Endothelial cell of umbilical vein (primary cell): ENCODE measurements at regions not wholly inside any gene's neighbourhood (a gene's known extent, or its start where the extent isn't known, plus 50 kb on each side); places are given as distances from the start of the nearest gene placed in this dataset.

Source experiments
- BruUV-seq: library from RNA; stranded (reverse); fragments of 400-500 nt; replicated peaks from 2 replicates; lab custom pipeline; 2021; lab: Mats Ljungman, UMichigan
- CTCF ChIA-PET: fragments of 300-600, 350-600 bp; sonication (Branson Sonifier 250); formaldehyde crosslinking; loops from one replicate; lab custom pipeline; 2021; ENCODE audit warnings: antibody characterized with exemption, inconsistent platforms; lab: Charles Lee
- POLR2A ChIA-PET: fragments of 300-600, 350-600 bp; sonication (Branson Sonifier 250); formaldehyde crosslinking; loops from one replicate; lab custom pipeline; 2021; ENCODE audit warnings: antibody characterized with exemption, inconsistent platforms; lab: Charles Lee
- DNase-seq: peaks from one replicate; pipeline ENCODE4 v3.0.0-alpha.2; 2011; ENCODE audit warnings: low read depth, low spot score
- FAIRE-seq: peaks from 2 replicates; lab custom pipeline; 2011; peaks lifted over from hg19 to GRCh38; lab: Jason Lieb, UNC
- H2AFZ ChIP-seq: 2 replicates; pipeline ENCODE4 v1.6.0; 2012; ENCODE audit warnings: low read depth, low read length, control low read depth, inconsistent platforms
- H3K27ac ChIP-seq: 2 replicates; pipeline ENCODE4 v1.5.1; 2011; ENCODE audit warnings: low read depth, mild to moderate bottlenecking, control low read depth, low read length, moderate library complexity; ENCODE audit not compliant: insufficient read depth
- H3K27me3 ChIP-seq, 2 experiments: 2 replicates each; pipeline versions ENCODE4 v1.6.0 to v1.6.1; 2011; ENCODE audit warnings: low read length in 2 of 2, mixed read lengths in 1 of 2; ENCODE audit not compliant: control insufficient read depth in 2 of 2, insufficient read depth in 2 of 2
- H3K36me3 ChIP-seq, 2 experiments: 2 replicates in 1 of 2; 3 replicates in 1 of 2; pipeline ENCODE4 v1.5.1; 2011; ENCODE audit warnings: low read length in 2 of 2, mild to moderate bottlenecking in 1 of 2, moderate library complexity in 1 of 2; ENCODE audit not compliant: control insufficient read depth in 2 of 2, insufficient read depth in 2 of 2; ENCODE audit errors: extremely low read depth in 1 of 2
- H3K4me1 ChIP-seq: 3 replicates; pipeline ENCODE4 v1.5.1; 2011; ENCODE audit warnings: mild to moderate bottlenecking, low read length; ENCODE audit not compliant: control insufficient read depth, insufficient read depth; ENCODE audit errors: extremely low read depth
- H3K4me2 ChIP-seq: 2 replicates; pipeline ENCODE4 v1.6.1; 2011; ENCODE audit warnings: low read length, control low read depth, mixed read lengths; ENCODE audit not compliant: insufficient read depth
- H3K4me3 ChIP-seq, 3 experiments: fragments of 200-600 bp in 1 of 3; sonication (generic), shearing (Covaris generic) in 1 of 3; replicated peaks in 1 of 3; 2 replicates each; pipeline ENCODE4 v1.5.1; 2011 to 2016; ENCODE audit warnings: control low read depth in 3 of 3, low read length in 3 of 3, mild to moderate bottlenecking in 2 of 3, inconsistent platforms in 1 of 3, low read depth in 1 of 3, moderate library complexity in 1 of 3; ENCODE audit not compliant: insufficient read depth in 1 of 3
- H3K79me2 ChIP-seq: 2 replicates; pipeline ENCODE4 v1.6.0; 2012; ENCODE audit warnings: low read length, inconsistent platforms; ENCODE audit not compliant: control insufficient read depth, insufficient read depth
- H3K9ac ChIP-seq: replicated peaks from 2 replicates; pipeline ENCODE3; 2011; ENCODE audit warnings: low read length, control low read depth; ENCODE audit not compliant: insufficient read depth; ENCODE audit errors: extremely low read depth
- H3K9me1 ChIP-seq: replicated peaks from 3 replicates; pipeline ENCODE4 v1.6.0; 2011; ENCODE audit warnings: mild to moderate bottlenecking, low read length; ENCODE audit not compliant: control insufficient read depth, insufficient read depth; ENCODE audit errors: extremely low read depth
- H3K9me3 ChIP-seq: replicated peaks from 2 replicates; pipeline ENCODE4 v1.5.1; 2012; ENCODE audit warnings: low read length, inconsistent platforms; ENCODE audit not compliant: control insufficient read depth, insufficient read depth
- H4K20me1 ChIP-seq: replicated peaks from 2 replicates; pipeline ENCODE3; 2011; ENCODE audit warnings: mild to moderate bottlenecking, low read length; ENCODE audit not compliant: control insufficient read depth, insufficient read depth; ENCODE audit errors: extremely low read depth
- EZH2 ChIP-seq: IDR thresholded peaks from 2 replicates; pipeline ENCODE4 v1.6.1; 2012; ENCODE audit warnings: borderline replicate concordance, low read depth, mild to moderate bottlenecking, moderate library complexity, low read length, inconsistent platforms; ENCODE audit not compliant: severe bottlenecking
- JUN ChIP-seq: IDR thresholded peaks from 2 replicates; pipeline ENCODE4 v1.6.1; 2011; ENCODE audit warnings: borderline replicate concordance, low read depth; ENCODE audit not compliant: insufficient read length, insufficient read depth
- MYC ChIP-seq: IDR thresholded peaks from one replicate; pipeline ENCODE4 v1.6.1; 2011; ENCODE audit warnings: mild to moderate bottlenecking, low read depth, low read length
- dilution Hi-C: fragments of 300-500 bp; cut with MboI; formaldehyde crosslinking; loops from one replicate; pipeline ENCODE4 v1.15.0; 2019; ENCODE audit warnings: low sequenced_read_pairs; ENCODE audit not compliant: extremely low pct_ligation_motif_present
- intact Hi-C: fragments of 100-400 bp; cut with micrococcal nuclease; formaldehyde crosslinking; loops from one replicate; pipeline ENCODE4 v1.10.0; 2022
- TF ChIP-seq, protein P1 (sequence below), 2 donors: IDR thresholded peaks; 1 replicate in 1 of 2; 2 replicates in 1 of 2; pipeline ENCODE4 v1.5.1; 2011; ENCODE audit warnings: low read length in 2 of 2, mild to moderate bottlenecking in 2 of 2, moderate library complexity in 2 of 2, control low read depth in 1 of 2, inconsistent platforms in 1 of 2, low read depth in 1 of 2; ENCODE audit not compliant: insufficient read depth in 1 of 2; ENCODE audit errors: extremely low read depth in 1 of 2

DNA sequence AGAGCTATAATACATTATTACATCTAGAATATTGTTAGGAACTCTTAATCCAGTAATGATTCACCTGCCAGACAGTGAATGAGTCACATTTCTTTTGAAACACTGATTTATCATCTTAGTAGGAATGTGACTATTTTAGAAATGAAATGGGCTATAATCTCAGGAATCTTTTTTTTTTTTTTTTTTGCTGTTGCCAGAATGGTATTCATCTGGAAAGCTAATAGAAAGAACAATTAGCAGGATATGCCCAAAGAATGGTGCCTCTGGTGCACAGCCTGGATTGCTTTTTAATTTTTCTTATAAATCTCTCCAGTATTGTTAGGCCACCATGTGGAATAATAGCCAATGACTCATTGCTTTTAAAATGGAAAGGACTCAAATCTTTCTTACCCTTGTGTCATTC is 181.1 kb upstream of the SMIM31 start:
- Histone ChIP-seq H3K27ac (no peak overlapping the region), H4K20me1 (no peaks in the 10 kb centered on the region), H3K4me2 (no peak overlapping the region), H3K4me3 (no peak overlapping the region), H3K27me3 (no peaks in the 10 kb centered on the region), H3K4me1 (no peaks in the 10 kb centered on the region), H2AFZ (no peak overlapping the region), H3K9me1 (no peaks in the 10 kb centered on the region), H3K79me2 (no peaks in the 10 kb centered on the region), H3K9me3 (peaks cover 8% of the 10 kb centered on the region), H3K9ac (no peak overlapping the region), H3K36me3 (no peaks in the 10 kb centered on the region)
- dilution Hi-C loops (no loop called here), intact Hi-C loops (no loop called here)
- no TSS peak for BruUV-seq
- POLR2A ChIA-PET = no interaction called here
- CTCF ChIA-PET = no interaction called here
- no peak for FAIRE-seq
- no peak for TF ChIP-seq MYC
- TF ChIP-seq JUN = no peak
- no peak for DNase-seq

DNA sequence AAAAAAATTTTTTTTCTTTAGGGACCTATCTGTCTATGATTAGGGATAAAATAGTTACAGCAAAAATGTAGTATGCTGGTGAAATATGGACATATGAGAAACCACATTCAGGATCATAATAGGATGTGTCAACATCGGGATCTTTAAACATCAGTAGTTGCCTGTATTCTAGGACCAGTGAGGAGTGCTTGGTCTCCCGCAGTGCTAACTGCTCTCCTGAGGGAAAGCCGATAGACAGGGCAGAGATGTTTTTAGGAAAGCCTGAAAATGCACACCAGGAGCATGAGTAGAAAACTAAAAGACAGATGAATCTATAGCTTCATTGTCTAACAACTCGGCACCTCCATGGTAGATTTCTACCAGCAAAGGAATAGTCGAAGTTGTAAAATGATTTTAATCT is 178.1 kb upstream of the SMIM31 start:
- Histone ChIP-seq H3K9me1 (no peaks in the 10 kb centered on the region), H3K36me3 (no peaks in the 10 kb centered on the region), H3K27ac (no peak overlapping the region), H3K9ac (no peak overlapping the region), H2AFZ (no peak overlapping the region), H3K79me2 (no peaks in the 10 kb centered on the region), H4K20me1 (no peaks in the 10 kb centered on the region), H3K4me3 (no peak overlapping the region), H3K27me3 (no peaks in the 10 kb centered on the region), H3K4me1 (no peaks in the 10 kb centered on the region), H3K4me2 (no peak overlapping the region), H3K9me3 (peaks cover 6% of the 10 kb centered on the region)
- ChIA-PET CTCF (no interaction called here), POLR2A (no interaction called here)
- FAIRE-seq (no peak), DNase-seq (no peak)
- dilution Hi-C loops (no loop called here), intact Hi-C loops (no loop called here)
- no TSS peak for BruUV-seq
- TF ChIP-seq JUN (no peak), EZH2 (no peak)
- TF ChIP-seq, protein P1, sequence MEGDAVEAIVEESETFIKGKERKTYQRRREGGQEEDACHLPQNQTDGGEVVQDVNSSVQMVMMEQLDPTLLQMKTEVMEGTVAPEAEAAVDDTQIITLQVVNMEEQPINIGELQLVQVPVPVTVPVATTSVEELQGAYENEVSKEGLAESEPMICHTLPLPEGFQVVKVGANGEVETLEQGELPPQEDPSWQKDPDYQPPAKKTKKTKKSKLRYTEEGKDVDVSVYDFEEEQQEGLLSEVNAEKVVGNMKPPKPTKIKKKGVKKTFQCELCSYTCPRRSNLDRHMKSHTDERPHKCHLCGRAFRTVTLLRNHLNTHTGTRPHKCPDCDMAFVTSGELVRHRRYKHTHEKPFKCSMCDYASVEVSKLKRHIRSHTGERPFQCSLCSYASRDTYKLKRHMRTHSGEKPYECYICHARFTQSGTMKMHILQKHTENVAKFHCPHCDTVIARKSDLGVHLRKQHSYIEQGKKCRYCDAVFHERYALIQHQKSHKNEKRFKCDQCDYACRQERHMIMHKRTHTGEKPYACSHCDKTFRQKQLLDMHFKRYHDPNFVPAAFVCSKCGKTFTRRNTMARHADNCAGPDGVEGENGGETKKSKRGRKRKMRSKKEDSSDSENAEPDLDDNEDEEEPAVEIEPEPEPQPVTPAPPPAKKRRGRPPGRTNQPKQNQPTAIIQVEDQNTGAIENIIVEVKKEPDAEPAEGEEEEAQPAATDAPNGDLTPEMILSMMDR (IDR thresholded peaks at IDR 0.05; ENCODE audit: extremely low read depth in 1 of 2, insufficient read depth in 1 of 2, low read depth in 1 of 2, low read length in 2 of 2) = no peak
